ENCODE measurements at regions not wholly inside any gene's neighbourhood (a gene's known extent, or its start where the extent isn't known, plus 50 kb on each side); places are given as distances from the start of the nearest gene placed in this dataset.

- TF ChIP-seq FOXK2 (IDR thresholded peaks at IDR 0.05) (no peak), TARDBP (IDR thresholded peaks at IDR 0.05) (no peak), ARNT (IDR thresholded peaks at IDR 0.05) (no peak), SUZ12 (IDR thresholded peaks at IDR 0.05) (no peak), NFRKB (IDR thresholded peaks at IDR 0.05) (no peak)
Observed at GRCh38 chr5:107313921-107314320, 356.8 kb downstream of the EFNA5 start.

All from HEK293T (cell line).